ENCODE measurements at regions not wholly inside any gene's neighbourhood (a gene's known extent, or its start where the extent isn't known, plus 50 kb on each side); places are given as distances from the start of the nearest gene placed in this dataset.

- no peak for DNase-seq (ENCODE audit: low read depth)
These were observed 110.3 kb upstream of the CEP85L start for GRCh38 chr6:118761645-118762044.

GRCh38 chr6:118758946-118759345 lies 107.6 kb upstream of the CEP85L start:
- no peak for DNase-seq (ENCODE audit: low read depth)

- no peak for DNase-seq (ENCODE audit: low read depth)
These were observed 104.7 kb upstream of the CEP85L start for GRCh38 chr6:118755941-118756646.

- no peak for DNase-seq (ENCODE audit: low read depth)
These were observed 101.4 kb upstream of the CEP85L start for GRCh38 chr6:118752803-118753202.

DNA sequence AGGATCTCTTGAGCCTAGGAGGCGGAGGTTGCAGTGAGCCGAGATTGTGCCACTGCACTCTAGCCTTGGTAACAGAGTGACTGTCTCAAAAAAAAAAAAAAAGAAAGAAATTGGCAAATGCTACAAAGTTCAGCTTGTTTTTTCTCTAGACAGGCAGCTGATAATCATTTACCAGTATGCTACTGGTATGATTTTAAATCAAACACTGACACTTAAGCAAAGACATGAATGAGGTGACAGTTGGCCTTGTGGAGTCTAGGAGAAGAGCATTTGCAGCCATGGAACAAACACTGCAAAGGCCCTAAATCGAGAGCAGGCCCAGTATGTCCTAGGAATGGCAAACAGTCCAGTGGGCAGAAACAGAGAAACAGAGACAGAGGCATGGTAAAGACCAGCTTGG lies 99.7 kb upstream of the CEP85L start:
- DNase-seq (ENCODE audit: low read depth), result no peak

- peak; percentile 17 for DNase-seq (ENCODE audit: low read depth)
These were observed 98.8 kb upstream of the CEP85L start for GRCh38 chr6:118750143-118750542.

GRCh38 chr6:118748311-118749062 lies 97.1 kb upstream of the CEP85L start:
- peak; percentile 53 for DNase-seq (ENCODE audit: low read depth)

DNA sequence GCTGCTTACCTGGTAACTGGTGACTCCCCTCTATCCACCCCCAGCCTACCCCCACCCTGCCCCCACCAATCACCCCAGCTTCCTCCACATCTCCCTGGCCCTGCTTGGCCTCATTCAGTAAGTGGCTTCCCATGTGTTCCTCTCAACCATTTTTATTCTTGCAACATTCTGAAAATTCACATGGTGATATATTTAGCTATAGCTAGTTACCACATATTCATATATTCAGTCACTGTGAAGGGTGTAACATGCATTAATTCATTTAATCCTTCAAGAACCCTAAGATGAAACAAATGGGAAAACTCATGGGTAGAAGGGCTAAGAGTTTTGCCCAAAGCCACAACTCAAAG lies 95.4 kb upstream of the CEP85L start:
- no peak for DNase-seq (ENCODE audit: low read depth)

GRCh38 chr6:118746145-118746824 lies 94.9 kb upstream of the CEP85L start:
- no peak for DNase-seq (ENCODE audit: low read depth)

GRCh38 chr6:118745156-118745555 lies 93.8 kb upstream of the CEP85L start:
- no peak for DNase-seq (ENCODE audit: low read depth)

GRCh38 chr6:118744261-118744941 lies 93.0 kb upstream of the CEP85L start:
- DNase-seq (ENCODE audit: low read depth), result peak; percentile 42

GRCh38 chr6:118743746-118744145 lies 92.4 kb upstream of the CEP85L start:
- no peak for DNase-seq (ENCODE audit: low read depth)

- DNase-seq (ENCODE audit: low read depth), result peak; percentile 28
These were observed 89.0 kb upstream of the CEP85L start for GRCh38 chr6:118740372-118740771.

GRCh38 chr6:118739696-118740353 lies 88.4 kb upstream of the CEP85L start:
- DNase-seq (ENCODE audit: low read depth), result no peak

DNA sequence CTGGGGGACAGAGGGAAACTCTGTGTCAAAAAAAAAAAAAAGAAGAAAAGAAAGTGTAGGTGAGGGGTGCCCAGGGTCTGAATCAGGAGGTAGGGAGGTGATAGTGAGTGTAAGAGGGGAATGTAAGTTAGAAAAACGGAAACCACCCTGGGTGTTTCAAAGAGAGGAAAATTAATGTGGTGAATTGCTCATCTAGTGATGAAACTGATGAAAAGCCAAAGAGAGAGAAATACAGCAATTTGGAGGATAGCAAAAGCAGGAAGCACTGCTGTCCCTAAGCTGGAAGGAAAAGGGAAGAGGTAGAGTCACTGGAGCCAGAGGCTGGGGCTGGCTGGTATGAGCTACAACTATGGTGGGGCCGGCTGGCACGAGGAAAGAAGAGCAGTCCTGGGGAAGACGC lies 85.0 kb upstream of the CEP85L start:
- no peak for DNase-seq (ENCODE audit: low read depth)

GRCh38 chr6:118735320-118735719 lies 83.9 kb upstream of the CEP85L start:
- DNase-seq (ENCODE audit: low read depth), result peak; percentile 44

DNA sequence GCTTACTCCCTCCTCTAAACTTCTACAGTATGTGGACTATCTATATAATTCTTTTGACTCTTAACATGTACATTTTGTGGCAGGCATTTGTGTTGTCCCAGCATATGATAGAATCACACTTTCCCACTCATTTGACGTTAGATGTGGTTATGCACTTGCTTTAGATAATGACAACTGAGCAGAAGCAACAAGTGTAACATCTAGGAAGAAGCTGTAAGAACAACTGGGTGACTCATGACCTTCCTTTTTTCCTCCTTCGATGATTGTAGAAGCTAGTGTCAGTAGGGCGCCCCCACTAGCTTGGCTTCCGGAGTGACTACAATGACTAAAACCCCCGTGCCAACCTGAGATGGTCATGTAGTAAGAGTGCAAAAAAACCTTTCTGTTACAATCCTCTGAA lies 74.6 kb upstream of the CEP85L start:
- DNase-seq (ENCODE audit: low read depth), result peak; percentile 44

- peak; percentile 37 for DNase-seq (ENCODE audit: low read depth)
These were observed 72.8 kb upstream of the CEP85L start for GRCh38 chr6:118724211-118724610.

DNA sequence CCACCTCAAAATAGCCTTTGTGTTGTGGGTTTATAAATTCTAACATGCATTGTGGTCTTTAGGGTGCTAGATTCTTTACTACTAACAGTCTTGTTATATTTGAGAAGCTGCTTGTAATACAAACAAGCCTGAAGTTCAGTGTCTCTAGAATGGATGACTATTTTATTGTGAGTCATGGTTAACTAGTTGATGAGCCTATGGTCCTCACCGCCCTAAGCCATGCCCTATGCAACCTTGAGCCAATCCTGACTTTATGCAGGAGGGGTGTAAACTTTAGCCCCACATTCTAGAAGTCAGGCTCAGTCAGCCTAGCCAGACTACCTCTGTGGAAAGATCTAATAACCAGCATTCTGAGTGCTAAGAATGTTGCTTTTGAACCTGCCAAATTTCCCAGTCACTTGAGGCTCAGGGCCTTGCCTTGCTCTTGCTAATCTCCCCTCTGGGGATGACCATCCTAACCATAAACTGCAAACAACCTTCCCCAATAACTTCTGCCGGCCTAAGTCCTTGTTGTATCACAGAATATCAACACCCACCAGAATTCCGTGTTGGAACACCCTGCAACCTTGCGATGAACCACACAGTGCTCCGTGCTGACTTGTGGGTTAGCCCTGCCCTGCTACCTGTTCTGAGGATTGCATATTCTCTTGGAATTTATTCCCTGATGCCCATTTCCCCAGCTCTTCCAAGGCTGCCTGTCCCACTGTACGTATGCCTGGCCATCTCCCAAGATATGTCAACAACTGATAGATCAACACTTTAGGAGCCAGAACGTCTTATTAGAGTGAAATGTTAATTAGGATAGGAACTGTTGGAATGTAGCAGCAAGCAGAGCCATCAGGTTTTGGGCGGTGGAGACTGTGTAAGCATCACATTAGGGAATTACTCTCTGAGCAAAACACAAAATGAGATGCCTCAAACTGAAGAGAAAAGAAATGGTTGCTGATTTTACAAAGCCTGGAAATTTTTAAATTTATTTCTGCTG lies 71.7 kb upstream of the CEP85L start:
- peak; percentile 70 for DNase-seq (ENCODE audit: low read depth)

- DNase-seq (ENCODE audit: low read depth), result no peak
These were observed 68.7 kb upstream of the CEP85L start for GRCh38 chr6:118720125-118720473.

Measured in ELR (cell line).